IPS DF 19.7 (cell line): ENCODE measurements at regions not wholly inside any gene's neighbourhood (a gene's known extent, or its start where the extent isn't known, plus 50 kb on each side); places are given as distances from the start of the nearest gene placed in this dataset.
A peak's percentile ranks its signal among the peaks of the same experiment; 100 is the strongest.

ENCODE experiments used
- DNase-seq: peaks from one replicate; pipeline ENCODE4 v3.0.0-alpha.2; 2013; ENCODE audit warnings: low read depth, low spot score

DNA sequence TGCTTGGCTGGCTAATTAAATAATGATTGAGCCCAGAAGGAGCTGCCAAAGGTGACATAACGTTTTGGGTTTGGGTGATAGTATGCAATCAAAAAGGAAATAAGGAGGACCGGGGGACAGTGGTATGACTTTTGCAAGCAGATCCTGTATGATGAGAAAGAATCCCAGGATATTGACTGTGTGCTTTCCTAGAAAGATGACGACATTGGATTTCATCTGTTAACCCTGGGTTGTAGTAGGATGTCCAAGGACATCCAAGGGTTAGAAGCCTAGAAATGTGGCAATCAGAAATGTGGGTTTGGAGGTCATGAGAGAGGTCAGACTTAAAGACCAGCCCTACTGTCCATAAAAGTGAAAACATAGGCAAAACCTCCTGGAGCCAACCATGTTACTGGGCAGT is 50.3 kb upstream of the HMHB1 start:
- no peak for DNase-seq

DNA sequence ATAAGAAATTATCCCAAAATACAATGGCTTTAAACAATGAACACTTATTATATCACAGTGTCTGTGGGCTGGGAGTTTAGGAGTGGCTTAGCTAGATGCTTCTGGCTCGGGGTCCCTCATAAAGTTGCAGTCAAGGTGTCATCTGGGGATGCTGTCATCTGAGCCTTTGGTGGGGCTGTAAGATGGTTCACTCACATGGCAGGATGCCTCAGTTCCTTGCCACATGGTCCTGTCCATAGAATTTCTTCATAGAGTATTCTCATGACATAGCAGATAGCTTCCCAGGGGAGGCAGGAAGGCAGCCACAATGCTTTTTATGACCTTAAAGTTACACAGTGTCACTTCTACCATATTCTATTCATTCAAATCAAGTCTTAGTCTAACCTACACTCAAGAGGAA is 51.2 kb upstream of the HMHB1 start:
- DNase-seq = no peak

DNA sequence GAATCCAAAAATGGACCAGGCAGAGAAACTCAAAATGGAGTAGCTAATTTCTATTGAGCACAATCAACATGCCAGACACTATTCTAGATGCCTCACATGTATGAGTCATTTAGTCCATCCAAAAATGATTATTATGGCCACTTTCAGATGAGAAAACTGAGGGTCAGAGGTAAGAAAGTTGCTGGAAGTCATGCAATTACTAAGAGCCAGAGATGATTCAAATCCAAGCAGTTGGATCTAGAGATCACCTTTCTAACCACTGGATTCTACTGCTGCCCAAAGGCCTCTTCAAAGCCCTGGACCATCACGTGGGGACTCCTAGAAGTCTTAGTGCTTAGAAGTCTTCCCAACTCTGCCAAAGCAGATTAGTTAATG is 51.8 kb upstream of the HMHB1 start:
- no peak for DNase-seq

DNA sequence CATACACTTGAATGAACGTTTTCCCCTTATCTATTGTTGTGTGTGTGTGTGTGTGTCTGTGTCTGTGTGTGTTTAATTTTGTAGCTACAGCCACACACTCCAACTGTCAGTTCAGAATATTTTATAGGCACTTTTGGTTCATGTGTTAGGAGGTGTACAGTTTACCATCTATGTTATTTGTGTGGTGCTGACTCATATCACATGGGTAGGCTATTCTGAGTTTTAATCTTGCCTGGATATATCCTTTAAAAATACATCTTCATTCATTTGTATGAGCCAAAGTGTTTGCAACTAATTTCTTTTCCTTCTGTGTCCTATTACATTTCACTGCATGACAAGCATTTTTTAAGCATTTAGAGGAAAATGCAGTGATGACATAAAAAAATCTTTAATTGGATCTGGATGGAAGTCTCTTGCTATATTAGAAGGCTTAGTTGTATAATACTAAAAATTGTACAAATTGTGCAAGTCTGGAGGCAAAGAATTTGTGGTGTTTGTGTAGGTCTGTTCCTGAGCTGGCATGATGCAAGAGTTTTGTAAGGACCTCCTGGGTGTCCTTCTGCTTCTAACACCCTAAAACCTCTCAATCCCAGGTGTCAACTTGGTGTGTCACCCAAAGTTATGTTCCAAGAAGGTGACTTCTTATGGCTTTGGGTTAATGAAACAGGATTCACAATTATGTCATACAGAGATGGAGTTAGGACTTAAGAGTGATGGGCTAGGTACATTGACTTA is 52.4 kb upstream of the HMHB1 start:
- DNase-seq = no peak

DNA sequence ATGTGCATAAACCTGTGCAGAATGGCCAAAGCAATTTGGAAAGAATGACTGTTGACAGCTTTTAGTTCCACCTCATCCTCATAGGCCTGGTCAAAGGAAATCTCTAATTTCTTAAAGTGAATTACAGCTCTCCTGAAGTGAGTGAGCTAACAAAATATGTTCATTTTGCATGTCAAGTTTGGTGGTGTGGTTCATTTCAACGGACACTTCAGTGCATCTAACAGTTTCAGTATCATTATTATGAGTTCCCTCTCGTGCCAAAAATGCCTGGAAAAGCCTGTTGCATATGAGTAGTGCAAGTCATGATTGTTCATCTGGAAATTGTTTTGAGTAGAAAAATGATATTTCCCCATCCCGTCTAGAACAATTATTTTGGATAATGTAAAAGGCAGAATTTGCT is 53.2 kb upstream of the HMHB1 start:
- DNase-seq = no peak

GRCh38 chr5:143758015-143758414 is 53.9 kb upstream of the HMHB1 start:
- no peak for DNase-seq

DNA sequence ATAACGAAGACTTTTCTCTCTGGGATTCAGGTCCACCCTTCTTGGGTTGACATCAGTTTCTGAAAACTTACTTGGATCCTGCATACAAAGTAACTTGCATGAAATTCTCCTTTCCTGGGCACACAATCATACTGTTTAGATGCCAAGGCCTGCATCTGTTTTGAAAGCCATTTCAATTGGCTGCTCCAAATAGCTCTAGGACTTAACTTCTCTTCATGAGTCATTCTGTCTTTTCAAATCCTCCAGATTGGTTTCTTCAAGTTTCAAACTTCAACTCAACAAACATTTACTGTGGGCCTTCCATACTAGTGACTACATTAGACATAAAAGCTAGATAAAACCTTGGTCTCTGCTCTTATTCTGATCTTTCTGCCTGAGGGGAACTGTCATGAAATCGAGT is 54.8 kb upstream of the HMHB1 start:
- no peak for DNase-seq

- no peak for DNase-seq
Measured at GRCh38 chr5:143755966-143756365, 56.0 kb upstream of the HMHB1 start.

- DNase-seq = no peak
Measured at GRCh38 chr5:143752165-143752850, 59.7 kb upstream of the HMHB1 start.

GRCh38 chr5:143751342-143751741 is 60.6 kb upstream of the HMHB1 start:
- no peak for DNase-seq

DNA sequence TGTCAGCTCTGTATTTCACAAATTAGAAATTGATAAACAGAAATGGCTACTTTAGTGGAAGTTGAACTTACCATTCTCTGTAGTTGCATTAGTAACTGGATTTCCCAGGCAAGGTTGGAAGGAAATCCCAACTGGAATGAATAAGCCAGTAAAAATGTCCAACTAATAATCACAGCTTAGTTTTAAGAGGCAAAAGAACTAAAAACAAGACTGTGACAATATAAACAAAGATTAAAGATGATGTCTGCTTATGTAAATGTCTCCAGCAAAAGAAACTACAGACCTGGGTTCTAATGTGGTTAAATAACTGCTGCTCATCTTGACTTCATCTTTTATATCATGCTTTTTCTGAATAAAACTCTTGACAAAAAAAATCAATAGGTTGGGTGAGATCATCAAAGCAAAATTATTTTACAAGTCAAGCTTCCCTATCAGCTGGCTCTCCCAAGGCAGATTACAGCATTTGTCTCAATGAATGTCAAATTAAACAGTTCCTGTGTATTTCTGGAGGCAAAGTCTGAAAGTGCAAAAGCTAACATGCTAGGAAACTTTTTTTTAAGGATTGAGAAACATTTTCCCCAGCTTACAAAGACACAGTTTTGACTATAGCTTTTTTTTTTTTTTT is 62.3 kb upstream of the HMHB1 start:
- no peak for DNase-seq

DNA sequence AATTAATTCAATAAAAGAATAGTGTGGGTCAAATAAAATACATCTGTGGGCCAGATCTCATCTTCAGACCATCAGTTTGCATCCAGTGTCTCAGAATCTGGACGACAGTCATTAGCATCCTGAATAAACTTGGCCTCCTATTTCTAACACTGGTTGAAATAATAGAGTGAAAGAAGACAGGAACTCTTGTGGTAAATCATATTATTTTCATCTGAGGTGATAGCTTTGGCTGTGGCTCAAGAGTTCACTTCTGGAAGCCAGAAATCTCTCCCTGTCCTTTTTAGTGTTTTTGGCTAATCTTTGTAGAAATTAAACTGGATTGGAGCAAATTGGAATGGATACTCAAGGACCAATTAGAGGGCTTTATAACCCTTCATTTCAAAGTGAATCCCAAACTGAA is 63.4 kb upstream of the HMHB1 start:
- DNase-seq = no peak

- no peak for DNase-seq
Measured at GRCh38 chr5:143742951-143743350, 69.0 kb upstream of the HMHB1 start.

DNA sequence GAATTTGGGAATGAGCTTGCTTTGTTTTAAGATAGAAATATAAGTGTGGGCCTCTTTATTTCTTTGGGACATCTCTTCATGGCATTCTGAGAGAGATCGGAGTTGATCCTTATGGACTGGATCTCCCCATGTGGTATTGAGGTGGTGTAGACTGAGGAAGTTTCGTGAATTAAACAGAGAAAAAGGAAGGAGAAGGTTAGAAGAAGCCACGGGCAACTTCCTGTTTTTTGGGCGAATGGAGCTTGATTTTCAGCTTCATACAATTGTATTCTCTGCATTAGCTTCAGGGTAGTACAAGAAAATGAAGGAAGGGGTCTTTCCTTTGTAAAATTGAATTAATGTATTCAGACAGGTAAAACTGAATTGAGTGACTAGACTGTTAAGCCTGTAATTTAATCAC is 70.5 kb upstream of the HMHB1 start:
- no peak for DNase-seq

GRCh38 chr5:143740956-143741355 is 71.0 kb upstream of the HMHB1 start:
- DNase-seq = no peak

DNA sequence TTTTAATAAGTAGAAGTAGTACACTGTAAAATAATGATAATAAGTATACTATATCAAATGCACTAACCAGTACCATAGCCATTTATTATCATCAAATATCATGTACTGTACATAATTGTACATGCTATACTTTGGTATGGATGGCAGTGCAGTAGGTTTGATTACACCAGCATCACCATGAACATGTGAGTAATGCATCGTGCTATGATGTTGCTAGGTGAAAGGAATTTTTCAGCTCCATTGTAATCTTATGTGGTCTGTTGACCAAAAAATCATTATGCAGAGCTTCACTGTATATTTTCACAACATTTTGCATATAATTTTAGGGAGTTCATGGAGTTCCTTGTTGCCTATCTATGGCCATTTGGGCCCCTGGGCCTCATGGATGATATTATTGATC is 72.2 kb upstream of the HMHB1 start:
- DNase-seq = no peak

- no peak for DNase-seq
Measured at GRCh38 chr5:143738417-143739401, 73.3 kb upstream of the HMHB1 start.

GRCh38 chr5:143737062-143737461 is 74.9 kb upstream of the HMHB1 start:
- DNase-seq = no peak

DNA sequence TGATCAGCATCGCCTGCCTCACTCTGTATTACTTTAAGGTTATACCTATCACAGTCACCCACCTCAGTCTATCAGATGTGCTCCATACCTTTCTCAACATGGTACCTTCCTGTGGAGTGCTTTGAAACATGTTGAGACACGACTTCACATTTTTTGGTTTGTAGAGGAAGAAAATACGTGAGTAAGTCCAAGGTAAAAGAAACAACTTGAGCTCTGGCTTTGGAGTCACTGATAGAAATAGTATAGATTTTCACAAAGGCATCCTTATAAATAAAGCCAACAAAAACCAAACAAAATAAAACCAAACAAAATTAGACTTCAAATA is 77.5 kb upstream of the HMHB1 start:
- DNase-seq = no peak

DNA sequence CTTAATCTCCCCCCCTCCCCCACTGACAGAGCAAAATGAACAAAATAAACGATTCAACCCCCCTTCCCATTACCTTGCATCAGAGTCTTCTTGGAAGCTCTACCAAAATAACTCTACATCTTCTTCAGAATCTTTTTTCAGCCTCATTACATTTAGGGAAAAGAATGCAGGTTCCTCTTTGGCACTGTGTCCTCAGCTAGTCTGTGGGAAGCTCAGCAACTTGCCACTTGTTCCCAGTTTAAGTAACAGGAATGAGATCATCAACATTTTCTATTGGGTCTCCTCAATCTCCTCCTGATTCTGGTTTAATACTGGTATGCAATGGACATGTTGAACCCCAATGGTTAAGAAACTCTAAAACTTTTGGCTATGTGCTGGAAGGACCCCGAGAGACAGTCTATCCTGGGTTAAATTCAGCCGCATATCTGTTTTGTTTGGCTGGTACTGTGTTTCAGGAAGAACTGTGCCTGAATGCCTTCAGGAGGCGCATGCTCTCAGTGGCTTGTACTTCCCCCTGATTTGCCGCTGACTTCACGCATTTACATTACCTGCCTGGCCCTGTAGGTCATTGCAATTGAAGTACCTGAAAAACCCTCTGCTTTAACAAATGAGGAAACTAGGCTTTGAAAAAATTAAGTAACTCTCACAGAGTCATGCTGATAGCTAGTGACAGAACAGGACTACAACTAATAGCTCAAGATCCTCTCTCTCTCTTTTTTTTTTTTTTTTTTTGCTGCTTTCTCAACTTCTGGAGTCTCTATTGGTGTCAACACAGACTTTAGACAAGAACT is 78.1 kb upstream of the HMHB1 start:
- DNase-seq = peak; percentile 12

DNA sequence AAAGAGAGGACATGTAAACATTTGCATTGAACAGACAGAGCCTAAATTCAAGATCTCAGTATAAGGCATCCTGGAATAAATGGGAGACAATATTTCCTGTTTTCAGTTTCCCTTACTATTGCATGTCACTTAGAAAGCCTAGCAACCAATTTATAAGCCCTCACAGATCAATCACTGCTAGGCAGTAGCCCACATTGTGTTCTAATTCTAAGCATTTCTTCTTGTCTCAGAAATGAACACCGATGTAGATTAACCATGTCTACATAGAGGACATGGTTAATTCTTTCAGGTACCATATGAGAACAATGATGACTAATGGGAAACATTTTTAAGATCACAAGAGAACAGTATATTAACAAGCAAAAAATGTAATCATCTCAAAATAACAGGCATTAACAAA is 79.6 kb upstream of the HMHB1 start:
- DNase-seq = no peak
